Epithelial cell of prostate (primary cell): ENCODE measurements at regions not wholly inside any gene's neighbourhood (a gene's known extent, or its start where the extent isn't known, plus 50 kb on each side); places are given as distances from the start of the nearest gene placed in this dataset.

ENCODE experiments used
- DNase-seq: peaks from one replicate; pipeline ENCODE4 v3.0.0-alpha.2; 2011; ENCODE audit warnings: low read depth, low spot score
- H3K27ac ChIP-seq: fragments of 450-650 bp; 2 replicates; pipeline ENCODE4 v1.5.1; 2017; ENCODE audit warnings: mild to moderate bottlenecking

DNA sequence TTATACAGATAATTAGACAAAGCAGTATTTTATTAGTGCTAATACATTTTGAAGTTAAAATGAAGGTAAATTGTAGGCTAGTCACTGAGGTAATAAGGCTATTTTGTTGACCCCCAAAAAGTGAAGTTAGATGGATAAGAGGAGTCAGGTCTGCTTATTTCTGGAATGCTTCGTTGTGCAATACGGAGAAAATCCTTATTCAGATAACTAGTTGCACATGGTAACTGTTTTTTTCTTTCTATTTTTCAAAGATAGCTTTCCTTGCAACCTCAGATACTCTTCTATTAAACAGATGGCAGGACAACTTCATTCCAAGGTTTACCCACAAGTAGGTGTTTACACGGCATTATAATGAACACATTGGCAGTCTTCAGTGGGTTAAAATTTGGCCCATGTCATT, 101.1 kb downstream of the TMEM174 start:
- DNase-seq, result no peak
- H3K27ac ChIP-seq, result no peak overlapping the region

DNA sequence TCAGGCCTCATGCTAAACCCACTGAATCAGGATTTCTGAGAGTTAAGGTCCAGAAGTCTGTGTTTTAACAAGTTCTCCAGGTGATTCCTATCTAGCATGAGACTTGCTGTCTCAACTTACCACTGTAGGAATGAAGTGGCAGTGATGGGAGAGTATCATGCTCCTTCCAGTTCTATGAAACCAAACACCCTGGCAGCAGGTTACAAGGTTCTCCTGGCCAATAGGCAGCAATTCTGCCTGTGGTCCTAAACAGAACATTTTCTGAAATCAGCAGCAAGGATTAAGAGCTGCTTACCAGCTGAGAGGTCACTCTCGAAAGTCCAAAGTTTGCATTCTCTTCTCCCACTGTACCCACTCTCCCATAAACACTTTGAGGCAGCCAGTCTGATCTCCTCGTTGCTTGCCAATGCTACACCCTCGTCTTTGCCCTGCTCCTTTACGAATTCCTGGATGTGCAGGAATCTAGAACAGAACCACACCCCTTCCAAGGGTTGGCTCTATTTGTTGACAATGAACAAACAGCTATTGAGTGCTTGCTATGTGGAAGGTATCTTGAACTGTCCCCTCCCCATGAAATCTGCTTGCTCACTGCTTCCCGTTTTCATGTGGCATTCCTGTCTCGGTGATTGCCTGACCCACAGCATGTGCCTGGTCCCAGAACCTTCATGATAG, 100.5 kb downstream of the TMEM174 start:
- no peak overlapping the region for H3K27ac ChIP-seq
- no peak for DNase-seq

DNA sequence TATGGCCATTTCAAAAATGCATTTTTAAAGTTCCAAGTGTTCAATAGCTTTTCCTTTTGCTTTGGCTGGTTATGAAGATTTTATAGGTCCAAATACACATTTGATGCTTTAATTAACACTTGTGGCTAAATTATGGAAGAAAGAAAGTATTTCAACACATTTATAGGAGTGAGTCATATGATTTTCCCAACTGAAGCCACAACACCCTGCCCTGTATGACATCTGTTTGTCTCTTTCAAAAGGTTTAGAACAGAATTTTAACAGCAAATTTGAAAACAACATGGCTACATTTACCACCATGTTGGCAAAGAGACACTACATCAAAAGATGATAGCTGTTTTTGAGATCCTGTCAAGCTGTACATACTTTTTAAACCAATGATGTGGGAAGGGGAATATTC, 99.4 kb downstream of the TMEM174 start:
- DNase-seq, result no peak
- H3K27ac ChIP-seq, result no peak overlapping the region

DNA sequence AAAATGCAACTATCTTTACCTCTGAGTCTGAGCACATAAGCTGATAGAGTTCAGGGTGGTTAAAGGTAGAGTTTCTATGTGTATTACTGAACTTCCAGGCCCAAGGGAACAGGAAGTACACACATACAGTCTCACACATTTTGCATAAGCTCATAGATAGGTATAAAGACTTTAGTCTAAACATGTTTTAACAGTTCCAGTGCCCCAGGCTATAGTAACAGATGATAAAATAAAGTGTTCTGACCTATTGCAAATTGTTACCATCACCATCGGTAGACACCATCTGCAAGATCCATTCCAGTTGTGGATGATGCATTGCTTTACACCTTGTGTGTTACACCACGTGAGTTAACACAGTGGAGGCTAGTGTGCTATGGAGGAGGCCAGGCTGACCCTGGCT, 95.8 kb downstream of the TMEM174 start:
- no peak overlapping the region for H3K27ac ChIP-seq

DNA sequence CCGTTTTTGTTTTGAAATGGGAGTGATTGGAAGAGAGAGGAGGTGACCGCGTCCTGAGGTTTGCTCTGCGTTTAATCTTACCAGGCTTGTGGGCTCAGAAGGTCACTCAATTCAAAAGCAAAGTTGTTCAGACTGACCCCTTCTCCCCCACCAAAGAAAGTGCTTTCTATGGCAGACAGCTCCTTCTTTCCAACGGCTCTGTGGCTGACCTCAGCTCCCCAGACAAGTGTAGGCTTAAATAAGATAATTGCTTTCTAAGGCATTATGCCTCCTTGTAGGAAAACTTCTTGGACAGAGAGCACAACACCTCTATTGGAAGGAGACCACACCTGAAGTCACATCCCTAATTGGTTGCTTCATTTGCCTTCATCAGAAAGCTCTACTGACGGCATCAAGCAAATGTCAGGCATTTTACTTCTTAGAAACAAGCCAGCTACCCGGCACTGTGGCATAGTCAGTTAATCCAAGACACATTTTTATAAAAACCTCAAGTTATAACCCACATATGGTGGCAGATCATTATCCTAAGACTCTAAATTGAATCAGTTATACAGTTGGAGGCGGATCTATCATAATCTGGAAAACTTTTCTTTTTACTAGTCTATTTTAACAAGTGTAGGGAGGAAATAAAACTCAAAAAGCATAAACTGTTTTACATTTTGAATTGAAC, 94.9 kb downstream of the TMEM174 start:
- no peak overlapping the region for H3K27ac ChIP-seq

More for the DNA sequence above, 95.8 kb downstream of the TMEM174 start:
- peak; percentile 26 for DNase-seq

DNA sequence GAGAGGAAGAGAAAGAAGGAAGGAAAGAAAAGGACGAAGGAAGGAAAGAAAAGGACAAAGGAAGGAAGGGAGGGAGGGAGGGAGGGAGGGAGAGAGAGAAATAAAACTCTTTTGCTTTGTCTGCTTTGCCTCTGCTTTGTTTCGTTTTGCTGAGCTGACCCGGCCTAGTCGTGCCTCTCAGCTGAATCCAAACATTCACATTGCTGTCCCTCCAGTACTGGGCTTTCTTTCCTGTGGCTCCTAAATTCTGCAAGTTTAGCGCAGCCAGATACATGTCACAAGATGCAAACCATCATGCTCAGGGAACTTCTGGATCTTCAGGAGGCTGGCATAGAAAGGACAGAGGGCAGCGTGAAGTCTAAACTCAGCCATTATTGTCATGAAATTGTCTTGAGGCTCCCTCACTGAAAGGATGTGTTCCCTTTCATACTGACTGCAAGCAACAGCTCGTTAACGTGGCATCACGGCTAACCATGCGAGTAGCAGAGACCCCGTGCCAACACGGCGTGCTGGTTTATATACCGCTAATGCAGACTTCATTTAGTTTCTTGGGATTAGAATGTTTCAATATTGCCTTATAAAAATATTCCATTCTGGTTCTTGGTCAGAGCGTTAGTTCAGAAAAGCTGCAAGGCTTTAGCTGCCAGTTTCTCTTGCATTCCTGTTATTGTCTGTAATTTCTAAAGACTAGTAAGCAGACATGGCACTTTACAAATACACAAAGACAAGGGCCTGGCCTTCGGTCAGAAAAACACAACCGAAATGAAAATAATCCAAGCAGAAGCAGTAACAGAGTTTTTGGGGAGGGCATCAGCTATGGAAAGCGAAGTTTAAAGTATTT, 94.2 kb downstream of the TMEM174 start:
- no peak for DNase-seq
- no peak overlapping the region for H3K27ac ChIP-seq

More for the DNA sequence above, 94.9 kb downstream of the TMEM174 start:
- no peak for DNase-seq

DNA sequence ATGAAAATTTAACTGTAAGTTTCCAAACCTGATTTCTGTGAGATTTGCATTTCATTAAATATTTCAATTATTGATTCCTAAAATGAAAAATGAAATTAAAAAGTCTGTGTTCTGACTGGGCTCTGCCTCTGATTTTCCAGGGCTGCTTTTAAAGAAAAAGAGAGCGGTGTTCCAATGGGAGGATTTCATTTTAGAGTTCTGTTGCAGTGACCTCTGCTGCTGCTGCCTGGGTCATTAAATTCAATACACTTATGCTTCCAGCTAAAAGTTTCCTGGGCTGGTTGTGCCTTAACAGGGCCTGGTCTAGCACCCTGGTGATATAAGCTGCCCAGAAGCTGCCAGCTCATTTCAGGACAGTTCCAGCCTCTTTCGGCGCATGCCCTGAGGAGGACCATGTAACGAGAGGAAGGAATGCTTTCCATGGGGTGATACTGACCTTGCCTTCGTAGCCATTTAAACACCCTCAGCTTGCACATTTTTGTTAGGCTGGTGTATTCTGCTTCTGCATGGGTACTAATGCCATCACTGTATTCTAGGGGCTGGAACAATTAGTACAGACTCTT, 93.3 kb downstream of the TMEM174 start:
- no peak overlapping the region for H3K27ac ChIP-seq
- no peak for DNase-seq

DNA sequence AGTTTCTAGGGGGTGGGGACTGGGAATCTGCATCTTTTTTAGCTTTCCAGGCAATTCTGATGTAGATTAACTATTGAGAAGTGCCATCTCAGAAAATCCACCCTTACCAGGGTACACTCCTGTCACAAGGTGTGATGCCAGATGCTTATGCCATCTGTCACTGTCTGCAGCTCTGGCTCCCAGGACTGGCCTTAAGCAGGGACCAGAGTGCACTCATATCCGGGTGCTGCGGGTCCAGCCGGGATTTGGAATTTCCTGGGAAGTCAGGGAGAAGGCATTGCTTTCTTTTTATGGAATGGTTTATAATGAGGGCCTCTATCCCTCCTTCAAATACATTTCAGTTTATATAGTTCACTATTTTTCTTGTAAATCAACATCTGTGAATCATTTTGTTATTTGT, 92.6 kb downstream of the TMEM174 start:
- H3K27ac ChIP-seq, result no peak overlapping the region
- DNase-seq, result no peak

DNA sequence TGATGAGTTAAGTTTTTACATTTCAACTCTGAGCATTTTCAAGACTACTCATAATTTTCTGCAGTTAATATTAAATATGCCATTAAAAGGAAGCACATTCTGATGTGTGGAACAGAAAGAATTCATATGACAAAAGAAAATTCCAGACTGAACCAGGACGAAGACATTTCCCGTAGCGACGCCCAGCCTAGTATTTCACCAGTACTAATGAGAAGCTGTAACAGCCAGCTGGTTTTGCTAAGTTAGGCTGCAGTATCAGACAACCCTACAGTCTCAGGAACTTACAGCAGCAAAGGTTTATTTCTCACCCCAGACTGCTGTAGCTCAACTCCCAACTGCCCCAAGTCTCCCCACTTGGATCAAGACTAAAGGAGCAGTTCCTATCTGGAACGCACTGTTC, 91.6 kb downstream of the TMEM174 start:
- DNase-seq, result no peak
- no peak overlapping the region for H3K27ac ChIP-seq

DNA sequence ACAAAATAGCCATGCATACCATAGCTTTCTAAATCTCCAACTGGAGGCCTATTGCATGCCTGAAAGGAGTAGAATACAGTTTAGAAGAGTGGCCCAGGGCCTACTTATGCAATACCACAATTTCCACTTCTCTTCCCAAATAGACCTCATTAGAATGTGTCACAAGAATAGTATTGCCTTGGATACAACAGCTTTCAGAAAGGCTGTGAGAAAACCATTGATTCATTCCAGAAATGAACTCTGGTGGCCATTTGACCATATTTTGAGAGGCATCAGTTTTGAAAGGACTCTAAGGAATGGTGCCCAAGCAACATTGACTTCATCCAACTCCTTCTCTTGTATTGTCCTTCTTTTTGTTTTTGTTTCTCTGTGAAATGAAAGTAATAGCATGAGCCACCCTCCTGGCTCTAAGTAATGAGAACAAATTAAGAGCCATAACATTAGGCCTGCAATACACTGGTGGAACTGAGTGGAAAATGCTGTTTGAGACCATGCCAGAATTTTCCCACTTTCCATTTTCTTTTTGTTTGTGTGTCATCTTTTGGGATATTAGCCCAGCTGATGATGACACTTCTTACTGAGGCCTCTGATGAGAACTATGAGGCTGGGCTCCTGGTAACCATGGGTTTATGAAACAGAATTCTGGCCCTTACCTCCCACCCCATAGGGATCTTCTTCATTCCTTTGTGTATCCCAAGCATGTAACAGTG, 90.2 kb downstream of the TMEM174 start:
- no peak for DNase-seq
- no peak overlapping the region for H3K27ac ChIP-seq

DNA sequence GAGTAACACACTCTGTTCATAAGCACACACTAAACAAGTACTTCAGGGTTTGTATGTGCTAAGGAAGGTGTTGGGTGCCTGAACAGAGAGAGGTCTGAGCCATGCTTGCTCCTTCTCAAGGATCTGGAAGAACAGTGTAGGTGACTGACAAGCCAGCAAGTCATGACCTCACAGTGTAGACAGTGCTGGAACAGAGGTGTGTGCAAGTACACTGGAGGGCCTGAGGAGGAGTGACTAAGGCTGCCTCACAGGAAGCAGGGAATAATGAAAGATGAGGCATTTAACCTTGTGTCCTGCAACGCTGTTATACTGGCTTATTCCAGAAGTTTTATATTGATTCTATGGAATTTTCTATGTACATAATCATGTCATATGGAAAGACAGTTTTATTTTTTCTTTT, 83.9 kb downstream of the TMEM174 start:
- peak overlapping the region; percentile 28 for H3K27ac ChIP-seq
- peak; percentile 69 for DNase-seq

DNA sequence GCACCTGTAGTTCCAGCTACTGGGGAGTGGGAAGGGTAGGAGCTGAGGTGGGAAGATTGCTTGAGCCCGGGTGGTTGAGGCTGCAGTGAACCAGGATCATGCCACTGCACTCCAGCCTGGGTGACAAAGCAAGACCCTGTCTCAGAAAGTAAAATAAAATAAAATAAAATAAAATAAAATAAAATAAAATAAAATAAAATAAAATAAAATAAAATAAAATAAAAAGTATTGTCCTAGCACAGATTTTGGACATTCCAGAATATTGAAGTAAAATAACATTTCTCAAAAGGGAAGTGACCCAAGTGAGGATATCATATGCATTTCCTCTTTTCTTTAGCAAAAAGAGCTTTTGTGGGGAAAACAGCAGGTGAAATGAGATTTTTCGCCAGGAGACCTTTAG, 83.5 kb downstream of the TMEM174 start:
- no peak for DNase-seq
- H3K27ac ChIP-seq, result peak overlapping the region; percentile 28

DNA sequence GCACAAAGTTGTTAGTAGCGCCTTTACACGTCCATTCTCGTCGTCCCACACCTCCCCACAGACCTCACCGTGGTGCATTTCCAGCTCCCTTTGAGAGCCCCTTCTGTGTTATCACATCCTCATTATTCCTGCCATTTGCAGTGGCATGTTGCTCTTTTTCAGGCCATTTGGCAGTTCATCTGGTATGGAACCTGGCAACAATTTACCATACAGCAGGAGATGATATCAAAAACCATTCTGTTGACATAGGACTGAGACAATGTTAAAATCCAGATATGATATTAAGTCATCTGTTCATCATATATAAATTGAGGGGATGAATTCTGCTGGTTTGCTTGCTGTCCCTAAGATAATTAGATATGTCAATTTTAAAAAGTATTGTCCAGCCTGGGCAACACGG, 83.0 kb downstream of the TMEM174 start:
- no peak for DNase-seq
- no peak overlapping the region for H3K27ac ChIP-seq

DNA sequence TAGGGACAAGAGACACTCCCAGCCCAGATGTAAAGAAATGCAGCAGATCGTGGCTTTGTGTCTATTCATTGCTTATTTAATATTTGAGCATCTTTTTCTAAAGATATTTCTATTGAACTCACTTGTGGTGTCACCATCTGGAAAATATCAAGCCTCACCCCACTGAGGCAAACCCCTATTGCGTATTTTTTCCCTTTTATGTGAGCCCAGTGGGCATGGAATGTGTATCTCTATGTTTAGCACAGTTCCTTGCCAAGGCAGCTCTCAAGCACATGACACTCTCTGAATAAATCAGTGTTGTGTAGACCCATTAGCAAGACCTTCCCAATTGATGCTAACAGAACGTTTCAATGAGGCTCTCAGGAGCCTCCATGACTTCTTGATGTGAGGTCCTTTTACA, 81.6 kb downstream of the TMEM174 start:
- H3K27ac ChIP-seq, result no peak overlapping the region
- no peak for DNase-seq

DNA sequence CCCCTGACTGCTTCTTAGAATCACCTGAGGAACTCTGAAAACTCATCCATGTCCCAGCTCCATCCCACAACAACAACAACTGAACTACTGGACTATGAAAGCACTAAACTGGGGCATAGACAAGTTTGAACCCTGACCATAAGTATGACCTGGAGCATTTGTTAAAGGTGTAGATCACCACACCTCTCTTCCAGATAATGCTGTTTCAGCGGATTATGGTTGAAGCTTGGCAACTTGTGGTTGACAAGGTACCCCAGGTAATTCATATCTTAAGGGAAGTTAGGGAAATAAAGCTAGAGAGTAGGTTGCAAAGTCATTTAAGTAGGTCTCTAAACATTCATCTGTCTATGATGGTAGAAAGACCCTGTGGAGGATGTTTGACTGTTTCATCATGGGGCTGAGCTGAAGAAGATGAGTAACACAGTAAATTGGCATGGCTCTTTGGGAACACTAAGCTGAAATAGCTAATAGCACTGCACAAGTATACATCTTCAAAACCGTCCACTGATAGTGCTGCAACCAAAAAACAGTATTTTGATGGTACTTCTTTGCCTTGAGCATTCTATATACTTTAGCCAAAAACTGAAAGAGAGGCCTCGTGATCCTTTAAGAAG, 80.2 kb downstream of the TMEM174 start:
- DNase-seq, result no peak
- no peak overlapping the region for H3K27ac ChIP-seq

DNA sequence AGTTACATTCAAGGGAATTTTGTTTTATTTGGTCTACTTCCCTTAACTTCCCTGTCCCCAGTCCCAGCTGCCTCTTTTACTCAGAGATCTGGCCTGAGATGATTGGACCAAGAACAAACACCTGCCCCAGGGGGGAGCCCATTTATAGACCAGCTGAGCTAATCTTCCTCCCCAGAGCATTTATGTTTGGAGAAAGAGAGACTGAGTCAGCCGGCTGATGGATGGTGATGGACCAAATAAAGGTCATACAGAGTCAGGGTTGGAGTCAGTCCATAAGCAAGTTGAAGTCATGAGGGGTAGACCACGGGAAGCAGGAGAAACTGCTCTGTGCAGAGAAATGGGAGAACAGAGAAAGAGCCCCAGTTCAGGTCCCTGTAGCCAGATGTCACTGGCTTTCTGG, 77.7 kb downstream of the TMEM174 start:
- DNase-seq, result no peak
- no peak overlapping the region for H3K27ac ChIP-seq

DNA sequence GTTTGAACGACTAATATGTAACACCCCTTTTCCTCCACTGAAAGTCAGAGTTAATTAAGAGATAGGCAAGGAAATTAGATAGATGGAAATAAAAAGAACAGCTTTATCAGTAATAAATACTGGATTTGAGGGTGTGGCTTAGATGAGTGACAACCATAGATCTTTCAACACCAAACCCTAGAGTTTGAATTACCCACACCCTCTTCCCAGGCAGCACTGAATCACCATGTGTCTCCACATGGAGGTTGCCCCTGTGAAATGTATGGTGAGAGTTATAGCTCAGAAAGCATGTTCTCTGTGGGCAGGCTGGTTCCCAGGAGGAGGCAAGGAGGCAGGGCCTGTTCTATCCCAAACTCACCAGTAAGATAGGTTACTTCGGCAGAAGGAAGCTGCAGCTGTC, 69.7 kb downstream of the TMEM174 start:
- H3K27ac ChIP-seq, result no peak overlapping the region
- DNase-seq, result no peak

DNA sequence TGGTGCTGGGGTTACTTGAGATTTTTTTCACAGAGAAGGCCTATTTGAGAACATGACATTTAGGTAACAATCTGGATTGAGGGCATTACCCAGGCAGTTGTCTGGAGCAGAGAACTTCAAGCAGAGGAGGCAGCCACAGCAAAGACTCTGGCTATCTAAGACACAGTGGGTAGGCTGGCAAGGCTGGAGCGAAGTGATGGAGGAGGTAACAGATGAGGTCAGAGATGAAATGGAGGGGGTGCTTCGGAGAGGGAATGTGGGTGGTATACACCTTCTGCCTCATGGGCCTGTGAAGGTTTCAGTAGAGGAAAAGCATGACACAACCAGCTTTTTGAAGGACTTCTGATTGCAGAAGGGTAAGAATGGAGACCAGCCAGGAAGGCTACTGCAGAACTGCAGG, 65.9 kb downstream of the TMEM174 start:
- no peak overlapping the region for H3K27ac ChIP-seq
- DNase-seq, result no peak

DNA sequence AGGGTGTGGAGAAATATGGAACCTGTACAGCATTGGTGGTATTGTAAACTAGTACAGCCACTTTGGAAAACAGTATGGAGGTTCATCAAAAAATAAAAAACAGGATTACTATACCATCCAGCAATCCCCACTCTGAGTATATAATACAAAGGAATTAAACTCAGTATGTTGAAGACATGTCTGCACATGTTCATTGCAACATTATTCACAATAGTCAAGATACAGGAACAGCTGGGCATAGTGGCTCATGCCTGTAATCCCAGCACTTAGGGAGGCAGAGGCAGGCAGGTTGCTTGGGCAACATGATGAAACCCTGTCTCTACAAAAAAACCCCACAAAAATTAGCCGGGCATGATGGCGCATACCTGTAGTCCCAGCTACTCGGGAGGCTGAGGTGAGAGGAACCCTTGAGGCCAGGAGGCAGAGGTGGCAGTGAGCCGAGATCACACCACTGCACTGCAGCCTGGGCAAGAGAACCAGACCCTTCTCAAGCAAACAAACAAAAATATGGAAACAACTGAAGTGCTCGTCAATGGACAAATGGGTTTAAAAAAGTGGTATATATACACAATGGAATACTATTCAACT, 63.6 kb downstream of the TMEM174 start:
- DNase-seq, result peak; percentile 64
- H3K27ac ChIP-seq, result peak overlapping the region; percentile 39

DNA sequence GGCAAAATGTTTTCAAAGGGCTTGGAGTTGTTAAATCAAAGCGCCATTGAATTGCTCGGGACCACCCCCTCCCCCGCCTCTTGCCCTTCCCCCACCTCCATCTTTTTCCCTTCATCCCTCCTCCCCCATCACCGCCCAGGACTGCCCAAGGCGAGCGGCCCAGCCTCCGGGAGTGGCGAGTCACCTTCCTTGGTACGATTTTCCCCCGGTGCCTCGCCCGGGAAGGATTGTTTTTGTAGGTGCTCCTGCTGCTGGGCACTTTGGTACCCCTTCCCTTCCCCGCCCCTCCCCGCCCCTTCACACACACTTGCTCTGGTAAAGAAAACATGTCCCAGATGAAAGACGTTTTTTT, 61.2 kb downstream of the TMEM174 start:
- H3K27ac ChIP-seq, result no peak overlapping the region
- DNase-seq, result no peak
